MM.1S (cell line): ENCODE measurements at regions not wholly inside any gene's neighbourhood (a gene's known extent, or its start where the extent isn't known, plus 50 kb on each side); places are given as distances from the start of the nearest gene placed in this dataset.

Experiments used
- DNase-seq: peaks from one replicate; pipeline ENCODE4 v3.0.0-alpha.2; 2015
- H2AFZ ChIP-seq: fragments of 300-600 bp; sonication (generic); 2 replicates; pipeline ENCODE4 v1.6.0; 2016; ENCODE audit warnings: antibody characterized with exemption, low read length
- H3F3A ChIP-seq: fragments of 300-600 bp; sonication (generic); 2 replicates; pipeline ENCODE4 v1.6.1; 2016; ENCODE audit warnings: mild to moderate bottlenecking, antibody characterized with exemption, low read length, moderate library complexity, mixed read lengths; ENCODE audit not compliant: insufficient read depth
- H3K27ac ChIP-seq: fragments of 300-600 bp; sonication (generic); 2 replicates; pipeline ENCODE4 v1.5.1; 2016; ENCODE audit warnings: mild to moderate bottlenecking, low read length
- H3K27me3 ChIP-seq: fragments of 300-600 bp; sonication (generic); replicated peaks from 2 replicates; pipeline ENCODE4 v1.6.0; 2016; ENCODE audit warnings: low read length; ENCODE audit not compliant: insufficient read depth
- H3K36me3 ChIP-seq: fragments of 300-600 bp; sonication (generic); replicated peaks from 2 replicates; pipeline ENCODE4 v1.6.1; 2016; ENCODE audit warnings: mild to moderate bottlenecking, low read length, mixed read lengths; ENCODE audit not compliant: insufficient read depth
- H3K4me1 ChIP-seq: fragments of 300-600 bp; sonication (generic); 2 replicates; pipeline ENCODE4 v1.6.1; 2016; ENCODE audit warnings: low read length, mixed read lengths
- H3K4me2 ChIP-seq: fragments of 300-600 bp; sonication (generic); 2 replicates; pipeline ENCODE4 v1.6.0; 2016; ENCODE audit warnings: low read depth, low read length
- H3K4me3 ChIP-seq: fragments of 300-600 bp; sonication (generic); 2 replicates; pipeline ENCODE4 v1.5.1; 2016; ENCODE audit warnings: low read length, mixed read lengths
- H3K79me2 ChIP-seq: fragments of 300-600 bp; sonication (generic); 2 replicates; pipeline ENCODE4 v1.6.1; 2016; ENCODE audit warnings: mixed run types, low read length, mixed read lengths
- H3K9ac ChIP-seq: fragments of 300-600 bp; sonication (generic); 2 replicates; pipeline ENCODE4 v1.6.1; 2016; ENCODE audit warnings: low read length, mixed read lengths
- H3K9me2 ChIP-seq: fragments of 300-600 bp; sonication (generic); replicated peaks from 2 replicates; pipeline ENCODE4 v1.6.1; 2016; ENCODE audit warnings: mild to moderate bottlenecking, low read length, mixed read lengths; ENCODE audit not compliant: insufficient read depth
- H3K9me3 ChIP-seq: fragments of 300-600 bp; sonication (generic); replicated peaks from 2 replicates; pipeline ENCODE4 v1.6.1; 2016; ENCODE audit warnings: mild to moderate bottlenecking, low read length, mixed read lengths; ENCODE audit not compliant: insufficient read depth
- H4K20me1 ChIP-seq: fragments of 300-600 bp; sonication (generic); 2 replicates; pipeline ENCODE4 v1.6.1; 2016; ENCODE audit warnings: mild to moderate bottlenecking, low read length, moderate library complexity, mixed read lengths; ENCODE audit not compliant: insufficient read depth
- CTCF ChIP-seq: fragments of 300-600 bp; sonication (generic); IDR thresholded peaks from 2 replicates; pipeline ENCODE4 v1.5.1; 2016; ENCODE audit warnings: antibody characterized with exemption, low read length, mixed read lengths
- EZH2 ChIP-seq: fragments of 300-600 bp; sonication (generic); optimal IDR thresholded peaks from 2 replicates; pipeline ENCODE3; 2017; ENCODE audit warnings: low read depth, mild to moderate bottlenecking, antibody characterized with exemption, low read length, mixed read lengths
- EZH2phosphoT487 ChIP-seq: fragments of 300-600 bp; sonication (generic); IDR thresholded peaks from 2 replicates; pipeline ENCODE4 v1.6.1; 2018; ENCODE audit warnings: antibody characterized with exemption, low read length

- H2AFZ ChIP-seq: no peak overlapping the region
- no peaks in the 10 kb centered on the region for H3K27me3 ChIP-seq
- H3K9ac ChIP-seq: no peak overlapping the region
- no peak overlapping the region for H3K27ac ChIP-seq
- no peaks in the 10 kb centered on the region for H3K79me2 ChIP-seq
- no peak for DNase-seq
- H3F3A ChIP-seq: no peaks in the 10 kb centered on the region
- no peak for TF ChIP-seq EZH2
- no peak for TF ChIP-seq CTCF
- no peak for TF ChIP-seq EZH2phosphoT487
- H3K36me3 ChIP-seq: no peaks in the 10 kb centered on the region
- no peaks in the 10 kb centered on the region for H3K4me1 ChIP-seq
- H4K20me1 ChIP-seq: no peaks in the 10 kb centered on the region
- no peak overlapping the region for H3K4me3 ChIP-seq
- no peaks in the 10 kb centered on the region for H3K9me3 ChIP-seq
- H3K4me2 ChIP-seq: no peak overlapping the region
- H3K9me2 ChIP-seq: no peaks in the 10 kb centered on the region
Observed at GRCh38 chr9:2339416-2339815, 282.2 kb upstream of the VLDLR start.

GRCh38 chr9:2340046-2340760, 281.4 kb upstream of the VLDLR start:
- Histone ChIP-seq H3K4me2 (no peak overlapping the region), H3K27ac (no peak overlapping the region)
- no peak for DNase-seq

GRCh38 chr9:2341126-2341525, 280.5 kb upstream of the VLDLR start:
- Histone ChIP-seq H3F3A (no peaks in the 10 kb centered on the region), H3K4me3 (no peak overlapping the region), H3K4me1 (no peaks in the 10 kb centered on the region), H3K27me3 (no peaks in the 10 kb centered on the region), H3K4me2 (no peak overlapping the region), H3K36me3 (no peaks in the 10 kb centered on the region), H4K20me1 (no peaks in the 10 kb centered on the region), H3K9ac (no peak overlapping the region), H3K79me2 (no peaks in the 10 kb centered on the region), H3K9me3 (no peaks in the 10 kb centered on the region), H2AFZ (no peak overlapping the region), H3K27ac (no peak overlapping the region), H3K9me2 (no peaks in the 10 kb centered on the region)
- TF ChIP-seq EZH2 (no peak), CTCF (no peak), EZH2phosphoT487 (no peak)
- DNase-seq: no peak

More at GRCh38 chr9:2340046-2340760, 281.4 kb upstream of the VLDLR start:
- Histone ChIP-seq H4K20me1 (no peaks in the 10 kb centered on the region), H3K9me3 (no peaks in the 10 kb centered on the region), H3K9ac (no peak overlapping the region), H3K9me2 (no peaks in the 10 kb centered on the region), H3K79me2 (no peaks in the 10 kb centered on the region), H3K36me3 (no peaks in the 10 kb centered on the region), H3K4me3 (no peak overlapping the region), H3K4me1 (no peaks in the 10 kb centered on the region), H2AFZ (no peak overlapping the region), H3K27me3 (no peaks in the 10 kb centered on the region), H3F3A (no peaks in the 10 kb centered on the region)
- TF ChIP-seq EZH2phosphoT487 (no peak), CTCF (no peak), EZH2 (no peak)
